Hepatocyte (in vitro differentiated cells): ENCODE measurements at regions not wholly inside any gene's neighbourhood (a gene's known extent, or its start where the extent isn't known, plus 50 kb on each side); places are given as distances from the start of the nearest gene placed in this dataset.

Experiments
- DNase-seq: peaks from one replicate; pipeline ENCODE4 v3.0.0-alpha.2; 2016; ENCODE audit warnings: low spot score
- H2AFZ ChIP-seq: fragments of 200-600 bp; sonication (generic); 2 replicates; pipeline ENCODE4 v1.6.0; 2016; ENCODE audit warnings: antibody characterized with exemption, mild to moderate bottlenecking
- H3K27ac ChIP-seq: fragments of 200-600 bp; sonication (generic); 2 replicates; pipeline ENCODE4 v1.5.1; 2016; ENCODE audit warnings: mild to moderate bottlenecking
- H3K27me3 ChIP-seq: fragments of 200-600 bp; sonication (generic); 2 replicates; pipeline ENCODE4 v1.6.1; 2016
- H3K36me3 ChIP-seq: fragments of 200-600 bp; sonication (generic); replicated peaks from 2 replicates; pipeline ENCODE4 v1.5.1; 2016; ENCODE audit warnings: low read depth; ENCODE audit not compliant: insufficient read depth
- H3K4me1 ChIP-seq: fragments of 200-600 bp; sonication (generic); 2 replicates; pipeline ENCODE4 v1.5.1; 2016; ENCODE audit warnings: mild to moderate bottlenecking, moderate library complexity; ENCODE audit not compliant: insufficient read depth
- H3K4me2 ChIP-seq: fragments of 200-600 bp; sonication (generic); 2 replicates; pipeline ENCODE4 v1.6.0; 2016
- H3K4me3 ChIP-seq: fragments of 200-600 bp; sonication (generic); 2 replicates; pipeline ENCODE4 v1.5.1; 2016; ENCODE audit warnings: mild to moderate bottlenecking
- H3K79me2 ChIP-seq: fragments of 200-600 bp; sonication (generic); 2 replicates; pipeline ENCODE4 v1.6.0; 2017; ENCODE audit warnings: mild to moderate bottlenecking
- H3K9me2 ChIP-seq: fragments of 200-600 bp; sonication (generic); replicated peaks from 2 replicates; pipeline ENCODE4 v1.6.0; 2017; ENCODE audit warnings: mild to moderate bottlenecking; ENCODE audit not compliant: insufficient read depth
- H3K9me3 ChIP-seq: fragments of 200-600 bp; sonication (generic); 2 replicates; pipeline ENCODE4 v1.5.1; 2016; ENCODE audit warnings: low read depth, mild to moderate bottlenecking
- H4K20me1 ChIP-seq: fragments of 200-600 bp; sonication (generic); 2 replicates; pipeline ENCODE4 v1.6.0; 2016; ENCODE audit warnings: mild to moderate bottlenecking; ENCODE audit not compliant: insufficient read depth, poor library complexity, severe bottlenecking
- EZH2 ChIP-seq: fragments of 200-600 bp; sonication (generic); IDR thresholded peaks from 2 replicates; pipeline ENCODE4 v1.6.1; 2016; ENCODE audit warnings: antibody characterized with exemption, mild to moderate bottlenecking, borderline replicate concordance
- EZH2phosphoT487 ChIP-seq: fragments of 200-600 bp; sonication (generic); IDR thresholded peaks from one replicate; pipeline ENCODE4 v1.6.1; 2018; ENCODE audit warnings: antibody characterized with exemption, mild to moderate bottlenecking, low read depth, moderate library complexity; ENCODE audit not compliant: unreplicated experiment, severe bottlenecking
- WGBS: methylation state at CpG from one replicate; pipeline ENCODE4 v1.1.6; 2016; ENCODE audit warnings: low lambda C conversion rate; ENCODE audit errors: missing lambda C conversion rate; 5-methylcytosine and 5-hydroxymethylcytosine counted together
- TF ChIP-seq, protein P1 (sequence below): fragments of 200-600 bp; sonication (generic); IDR thresholded peaks from 2 replicates; pipeline ENCODE4 v1.5.1; 2016; ENCODE audit warnings: antibody characterized with exemption, mild to moderate bottlenecking; ENCODE audit not compliant: poor library complexity

GRCh38 chr10:111986079-111986478, 197.5 kb downstream of the GPAM start:
- H4K20me1 ChIP-seq = no peaks in the 10 kb centered on the region
- no peaks in the 10 kb centered on the region for H3K36me3 ChIP-seq
- no peak overlapping the region for H3K27ac ChIP-seq
- no peaks in the 10 kb centered on the region for H3K27me3 ChIP-seq
- no peak overlapping the region for H3K4me3 ChIP-seq
- no peaks in the 10 kb centered on the region for H3K4me1 ChIP-seq
- no peak overlapping the region for H2AFZ ChIP-seq
- DNase-seq = no peak
- H3K4me2 ChIP-seq = no peak overlapping the region
- no peaks in the 10 kb centered on the region for H3K9me2 ChIP-seq
- H3K79me2 ChIP-seq = no peaks in the 10 kb centered on the region
- TF ChIP-seq EZH2phosphoT487 (no peak), EZH2 (no peak)
- TF ChIP-seq, protein P1, sequence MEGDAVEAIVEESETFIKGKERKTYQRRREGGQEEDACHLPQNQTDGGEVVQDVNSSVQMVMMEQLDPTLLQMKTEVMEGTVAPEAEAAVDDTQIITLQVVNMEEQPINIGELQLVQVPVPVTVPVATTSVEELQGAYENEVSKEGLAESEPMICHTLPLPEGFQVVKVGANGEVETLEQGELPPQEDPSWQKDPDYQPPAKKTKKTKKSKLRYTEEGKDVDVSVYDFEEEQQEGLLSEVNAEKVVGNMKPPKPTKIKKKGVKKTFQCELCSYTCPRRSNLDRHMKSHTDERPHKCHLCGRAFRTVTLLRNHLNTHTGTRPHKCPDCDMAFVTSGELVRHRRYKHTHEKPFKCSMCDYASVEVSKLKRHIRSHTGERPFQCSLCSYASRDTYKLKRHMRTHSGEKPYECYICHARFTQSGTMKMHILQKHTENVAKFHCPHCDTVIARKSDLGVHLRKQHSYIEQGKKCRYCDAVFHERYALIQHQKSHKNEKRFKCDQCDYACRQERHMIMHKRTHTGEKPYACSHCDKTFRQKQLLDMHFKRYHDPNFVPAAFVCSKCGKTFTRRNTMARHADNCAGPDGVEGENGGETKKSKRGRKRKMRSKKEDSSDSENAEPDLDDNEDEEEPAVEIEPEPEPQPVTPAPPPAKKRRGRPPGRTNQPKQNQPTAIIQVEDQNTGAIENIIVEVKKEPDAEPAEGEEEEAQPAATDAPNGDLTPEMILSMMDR = no peak
- H3K9me3 ChIP-seq = no peaks in the 10 kb centered on the region

- Histone ChIP-seq H3K27ac (no peak overlapping the region), H2AFZ (no peak overlapping the region), H3K9me3 (no peaks in the 10 kb centered on the region), H3K4me2 (no peak overlapping the region), H3K27me3 (no peaks in the 10 kb centered on the region), H4K20me1 (no peaks in the 10 kb centered on the region), H3K9me2 (no peaks in the 10 kb centered on the region), H3K4me1 (no peaks in the 10 kb centered on the region), H3K4me3 (no peak overlapping the region), H3K36me3 (no peaks in the 10 kb centered on the region), H3K79me2 (no peaks in the 10 kb centered on the region)
- DNase-seq = no peak
- TF ChIP-seq EZH2 = no peak
- TF ChIP-seq, protein P1 = no peak
- 83% methylated on average over 14 of the region's 14 CpGs for WGBS
Measured at GRCh38 chr10:111988646-111989045, 194.9 kb downstream of the GPAM start.

- H3K79me2 ChIP-seq = no peaks in the 10 kb centered on the region
- H2AFZ ChIP-seq = no peak overlapping the region
- H3K27ac ChIP-seq = no peak overlapping the region
- H3K36me3 ChIP-seq = no peaks in the 10 kb centered on the region
- H3K4me1 ChIP-seq = no peaks in the 10 kb centered on the region
- no peak for TF ChIP-seq EZH2
- TF ChIP-seq, protein P1 = no peak
- no peak for TF ChIP-seq EZH2phosphoT487
- no peak overlapping the region for H3K4me2 ChIP-seq
- H3K9me2 ChIP-seq = no peaks in the 10 kb centered on the region
- H3K4me3 ChIP-seq = no peak overlapping the region
- DNase-seq = no peak
- 86% methylated on average over 21 of the region's 21 CpGs for WGBS
- no peaks in the 10 kb centered on the region for H3K9me3 ChIP-seq
- no peaks in the 10 kb centered on the region for H4K20me1 ChIP-seq
- H3K27me3 ChIP-seq = no peaks in the 10 kb centered on the region
Measured at GRCh38 chr10:111989136-111989911, 194.2 kb downstream of the GPAM start.
